GM12878 (cell line): ENCODE measurements at regions not wholly inside any gene's neighbourhood (a gene's known extent, or its start where the extent isn't known, plus 50 kb on each side); places are given as distances from the start of the nearest gene placed in this dataset.

Experiments used
- CREB1 ChIP-seq: IDR thresholded peaks from 2 replicates; pipeline ENCODE4 v1.6.1; 2012; ENCODE audit warnings: low read depth, mild to moderate bottlenecking, inconsistent platforms
- KAT2A ChIP-seq: conservative IDR thresholded peaks from 2 replicates; pipeline ENCODE4 v1.6.1; 2011; ENCODE audit warnings: low read depth, low read length; ENCODE audit not compliant: control insufficient read depth
- POLR2A ChIP-seq: IDR thresholded peaks from 2 replicates; pipeline ENCODE4 v1.6.1; 2011; ENCODE audit warnings: low read depth, mild to moderate bottlenecking, low read length
- POLR2AphosphoS2 ChIP-seq: IDR thresholded peaks from 2 replicates; pipeline ENCODE4 v1.6.1; 2011; ENCODE audit warnings: low read depth, mild to moderate bottlenecking, low read length, improper control_type of control experiment, moderate library complexity

- no peak for TF ChIP-seq POLR2A
- TF ChIP-seq KAT2A: no peak
- TF ChIP-seq POLR2AphosphoS2: no peak
- no peak for TF ChIP-seq CREB1
Measured at GRCh38 chrX:107324493-107325310, 118.3 kb downstream of the DNAAF6 start.
